GF-D8 (cell line): ENCODE measurements at regions not wholly inside any gene's neighbourhood (a gene's known extent, or its start where the extent isn't known, plus 50 kb on each side); places are given as distances from the start of the nearest gene placed in this dataset.

Experiments used
- DNase-seq: peaks from one replicate; lab custom pipeline; 2025; lab: John Stamatoyannopoulos, UW

DNA sequence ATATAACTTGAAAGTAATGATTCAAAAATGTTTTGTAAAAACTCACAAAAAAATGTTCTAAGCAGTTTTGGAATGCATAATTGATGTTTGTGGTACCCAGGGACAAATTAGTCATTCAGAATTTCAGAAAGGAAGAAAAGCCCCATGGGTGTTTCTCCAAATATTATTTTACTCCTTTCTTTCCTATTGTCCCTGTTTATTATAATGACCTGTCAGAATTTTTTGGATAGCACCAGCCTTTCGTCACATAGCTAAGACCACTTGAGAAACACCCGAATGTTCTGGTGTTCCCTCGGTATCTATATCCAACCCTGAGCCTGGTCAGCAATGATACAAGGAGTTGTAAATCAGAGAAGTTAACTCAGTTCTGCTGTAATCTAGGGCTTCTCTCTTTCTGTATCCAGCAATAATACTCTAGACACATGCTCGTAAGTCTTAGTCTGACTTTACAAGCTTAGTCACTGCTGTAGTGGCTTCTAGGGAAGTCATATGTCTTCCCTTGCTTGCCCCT, 64.8 kb upstream of the MEOX2 start:
- no peak for DNase-seq

GRCh38 chr7:15750727-15751126, 64.2 kb upstream of the MEOX2 start:
- no peak for DNase-seq

DNA sequence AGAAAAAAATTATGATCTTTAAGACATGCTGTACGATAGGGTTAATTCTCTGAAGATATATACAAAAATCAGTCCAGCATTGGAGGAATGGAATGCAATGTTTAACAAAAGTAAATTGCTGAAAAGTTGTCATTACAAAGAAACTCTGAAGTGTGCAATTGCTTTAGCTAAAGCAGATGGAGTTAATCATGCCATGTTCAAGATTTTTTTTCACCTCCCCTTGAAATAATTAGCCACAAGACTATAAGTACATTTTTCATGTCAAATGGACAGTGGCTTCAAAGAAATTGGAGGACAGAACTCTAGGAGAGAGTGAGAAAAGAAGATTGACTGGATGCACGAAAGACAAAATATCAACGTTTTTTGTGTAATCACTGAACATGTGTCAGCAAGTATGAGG, 63.1 kb upstream of the MEOX2 start:
- DNase-seq = no peak

GRCh38 chr7:15747712-15748111, 61.2 kb upstream of the MEOX2 start:
- DNase-seq = no peak

DNA sequence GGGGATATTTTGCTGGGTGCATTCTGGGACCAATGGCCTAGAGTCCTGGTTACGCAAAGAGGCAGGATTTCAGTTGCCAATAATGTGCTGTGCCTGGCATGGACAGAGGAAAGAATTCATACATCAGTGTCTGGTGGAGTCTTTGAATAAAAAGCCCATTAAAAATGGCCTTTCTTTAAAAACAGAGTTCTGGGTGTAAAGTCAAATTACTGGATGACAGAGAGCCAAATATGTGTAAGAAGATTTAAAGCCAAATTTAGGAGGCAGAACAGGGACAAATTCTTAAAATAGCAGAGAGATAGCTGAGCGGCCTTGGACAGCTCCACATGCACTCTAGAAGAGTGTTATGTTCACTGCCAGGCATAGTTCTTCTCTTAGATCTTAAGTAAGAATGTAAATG, 60.8 kb upstream of the MEOX2 start:
- DNase-seq = no peak

GRCh38 chr7:15743926-15744480, 57.5 kb upstream of the MEOX2 start:
- DNase-seq = no peak

- DNase-seq = no peak
Observed at GRCh38 chr7:15737601-15738000, 51.1 kb upstream of the MEOX2 start.
